K562 (cell line): ENCODE measurements at regions not wholly inside any gene's neighbourhood (a gene's known extent, or its start where the extent isn't known, plus 50 kb on each side); places are given as distances from the start of the nearest gene placed in this dataset.

Experiments
- ATAC-seq: fragments of 200-7000 bp; cut with Tn5 transposase; 3 replicates; pipeline ENCODE4 v1.9.1; 2020; ENCODE audit warnings: moderate library complexity
- BruUV-seq: library from RNA; stranded (reverse); fragments of 400-500 nt; replicated peaks from 2 replicates; lab custom pipeline; 2021; lab: Mats Ljungman, UMichigan
- CTCF ChIA-PET: fragments of 300-600 bp; formaldehyde crosslinking; extraction: SDS; loops from one replicate; lab custom pipeline; 2021; ENCODE audit warnings: low intra/inter-chr PET ratio; lab: Yijun Ruan, JAX
- POLR2A ChIA-PET: fragments of 300-600, 350-650 bp; sonication (Branson Sonifier 250); formaldehyde crosslinking; extraction: SDS; loops from one replicate; lab custom pipeline; 2021; ENCODE audit warnings: antibody characterized with exemption, inconsistent platforms; lab: Yijun Ruan, JAX
- DNase-seq, 4 experiments: peaks; one replicate each; pipeline versions ENCODE4 v3.0.0 to v3.0.0-alpha.2; 2011 to 2018; ENCODE audit warnings: low spot score in 3 of 4, mixed read lengths in 3 of 4; ENCODE audit errors: extremely low read depth in 1 of 4
- FAIRE-seq: peaks from 2 replicates; lab custom pipeline; 2011; peaks lifted over from hg19 to GRCh38; lab: Jason Lieb, UNC
- H2AFZ ChIP-seq: 2 replicates; pipeline ENCODE4 v1.6.0; 2011; ENCODE audit warnings: low read depth, low read length, control low read depth, inconsistent platforms
- H3K27ac ChIP-seq: fragments of 200-600 bp; 3 replicates; pipeline ENCODE4 v1.8.0; 2011; ENCODE audit warnings: low read depth, mild to moderate bottlenecking, control low read depth, inconsistent platforms, low read length, moderate library complexity, mixed read lengths; ENCODE audit errors: extremely low read depth
- H3K27me3 ChIP-seq, 2 experiments: fragments of 300-600 bp in 1 of 2; 2 replicates in 1 of 2; 3 replicates in 1 of 2; pipeline versions ENCODE4 v1.6.0 to v1.8.0; 2011; ENCODE audit warnings: inconsistent platforms in 2 of 2, low read length in 2 of 2, mild to moderate bottlenecking in 1 of 2, mixed read lengths in 1 of 2, moderate library complexity in 1 of 2; ENCODE audit not compliant: control insufficient read depth in 2 of 2, insufficient read depth in 2 of 2
- H3K36me3 ChIP-seq: fragments of 300-600 bp; 3 replicates; pipeline ENCODE4 v1.8.0; 2011; ENCODE audit warnings: mild to moderate bottlenecking, low read length, inconsistent platforms; ENCODE audit not compliant: control insufficient read depth, insufficient read depth
- H3K4me1 ChIP-seq, 2 experiments: fragments of 200-600 bp in 1 of 2; replicated peaks in 1 of 2; 2 replicates in 1 of 2; 3 replicates in 1 of 2; pipeline versions ENCODE4 v1.5.1 to v1.8.0; 2011; ENCODE audit warnings: inconsistent platforms in 2 of 2, low read length in 2 of 2, mild to moderate bottlenecking in 1 of 2, mixed read lengths in 1 of 2, moderate library complexity in 1 of 2; ENCODE audit not compliant: control insufficient read depth in 2 of 2, insufficient read depth in 2 of 2
- H3K4me2 ChIP-seq: 2 replicates; pipeline ENCODE4 v1.6.1; 2011; ENCODE audit warnings: low read length, control low read depth, inconsistent platforms, mixed read lengths; ENCODE audit not compliant: insufficient read depth
- H3K4me3 ChIP-seq: fragments of 200-600 bp; sonication (generic), shearing (Covaris generic); 2 replicates; pipeline ENCODE4 v1.5.1; 2016; ENCODE audit warnings: control low read depth, inconsistent platforms
- H3K79me2 ChIP-seq: fragments of 200-600 bp; 3 replicates; pipeline ENCODE4 v1.8.0; 2011; ENCODE audit warnings: low read length, inconsistent platforms; ENCODE audit not compliant: control insufficient read depth, insufficient read depth
- H3K9ac ChIP-seq, 2 experiments: 2 replicates each; pipeline versions ENCODE4 v1.6.0 to v1.6.1; 2011; ENCODE audit warnings: low read depth in 2 of 2, low read length in 2 of 2, control low read depth in 1 of 2, inconsistent platforms in 1 of 2, mild to moderate bottlenecking in 1 of 2, mixed read lengths in 1 of 2; ENCODE audit not compliant: insufficient read depth in 1 of 2
- H3K9me1 ChIP-seq: one replicate; pipeline ENCODE4 v1.6.0; 2011; ENCODE audit warnings: inconsistent platforms, mild to moderate bottlenecking, low read length, moderate library complexity; ENCODE audit not compliant: control insufficient read depth, insufficient read depth
- H3K9me3 ChIP-seq: replicated peaks from 2 replicates; pipeline ENCODE4 v1.5.1; 2011; ENCODE audit warnings: low read depth, low read length, inconsistent platforms; ENCODE audit not compliant: control insufficient read depth, insufficient read depth
- H4K20me1 ChIP-seq: replicated peaks from 2 replicates; pipeline ENCODE4 v1.6.1; 2011; ENCODE audit warnings: low read length, inconsistent platforms, mixed read lengths; ENCODE audit not compliant: control insufficient read depth, insufficient read depth
- BCL6 ChIP-seq: fragments of 250-450 bp; sonication (Bioruptor Pico); IDR thresholded peaks from 2 replicates; pipeline ENCODE4 v1.4.0; 2020
- FOXJ2 ChIP-seq: fragments of 200-800 bp; sonication (Bioruptor generic); IDR thresholded peaks from 2 replicates; pipeline ENCODE4 v1.6.1; 2016; ENCODE audit warnings: missing genetic modification characterization, missing compliant biosample characterization
- GATAD2A ChIP-seq: fragments of 450-650 bp; IDR thresholded peaks from 2 replicates; pipeline ENCODE4 v1.6.1; 2017
- GTF2F1 ChIP-seq: IDR thresholded peaks from 2 replicates; pipeline ENCODE4 v1.6.1; 2011; ENCODE audit warnings: low read depth, low read length, improper control_type of control experiment
- HIVEP1 ChIP-seq: fragments of 250-450 bp; sonication (Bioruptor Pico); IDR thresholded peaks from 2 replicates; pipeline ENCODE4 v1.4.0; 2020; ENCODE audit warnings: mild to moderate bottlenecking
- ILF3 ChIP-seq: fragments of 450-650 bp; IDR thresholded peaks from 2 replicates; pipeline ENCODE4 v1.6.1; 2018; ENCODE audit warnings: antibody characterized with exemption, mild to moderate bottlenecking, moderate library complexity, borderline replicate concordance
- KAT8 ChIP-seq: fragments of 450-650 bp; IDR thresholded peaks from 2 replicates; pipeline ENCODE4 v1.6.1; 2016; ENCODE audit warnings: low read depth, mild to moderate bottlenecking
- PTRF ChIP-seq: fragments of 450-650 bp; IDR thresholded peaks from 2 replicates; pipeline ENCODE4 v1.6.1; 2016; ENCODE audit warnings: mild to moderate bottlenecking, missing genetic modification characterization, missing compliant biosample characterization
- RBM17 ChIP-seq: fragments of 200-400 bp; formaldehyde crosslinking; IDR thresholded peaks from 2 replicates; pipeline ENCODE4 v1.6.1; 2017; ENCODE audit warnings: low read depth, mild to moderate bottlenecking, low read length, borderline replicate concordance
- SLC30A9 ChIP-seq: fragments of 250-450 bp; sonication (Bioruptor Pico); IDR thresholded peaks from 2 replicates; pipeline ENCODE4 v1.8.0; 2022; ENCODE audit warnings: mild to moderate bottlenecking, moderate library complexity
- SNIP1 ChIP-seq: fragments of 450-650 bp; IDR thresholded peaks from 2 replicates; pipeline ENCODE4 v1.7.1; 2017; ENCODE audit warnings: low read depth, mild to moderate bottlenecking
- ZC3H4 ChIP-seq: sonication (generic); formaldehyde crosslinking; IDR thresholded peaks from 2 replicates; pipeline ENCODE4 v1.9.0; 2021; ENCODE audit warnings: missing genetic modification reagents, borderline replicate concordance
- ZNF184 ChIP-seq: sonication (generic); formaldehyde crosslinking; IDR thresholded peaks from 2 replicates; pipeline ENCODE4 v1.5.0; 2020; ENCODE audit warnings: missing genetic modification reagents
- ZNF232 ChIP-seq: sonication (generic); formaldehyde crosslinking; IDR thresholded peaks from 2 replicates; pipeline ENCODE4 v1.8.0; 2022; ENCODE audit warnings: mild to moderate bottlenecking, missing genetic modification reagents
- WGBS: fragments of 100-300 bp; shearing (Covaris generic); methylation state at CpG from one replicate; pipeline ENCODE4 v1.1.6; 2016; ENCODE audit warnings: low coverage, mixed read lengths; ENCODE audit not compliant: insufficient coverage; ENCODE audit errors: missing lambda C conversion rate; 5-methylcytosine and 5-hydroxymethylcytosine counted together
- in situ Hi-C: fragments of 300-500 bp; cut with MboI; formaldehyde crosslinking; loops from 4 replicates; pipeline ENCODE4 v1.15.0; 2018; ENCODE audit warnings: inconsistent platforms, mixed read lengths
- intact Hi-C: fragments of 100-400 bp; cut with micrococcal nuclease; formaldehyde crosslinking; loops from 2 replicates; pipeline ENCODE4 v1.14.2; 2022
- TF ChIP-seq, protein P1 (sequence below): fragments of 250-450 bp; sonication (Bioruptor Pico); IDR thresholded peaks from 2 replicates; pipeline ENCODE4 v1.5.0; 2021
- TF ChIP-seq, protein P2 (sequence below): sonication (generic); formaldehyde crosslinking; IDR thresholded peaks from 2 replicates; pipeline ENCODE4 v1.8.1; 2023; ENCODE audit warnings: mild to moderate bottlenecking, missing genetic modification reagents
- TF ChIP-seq, protein P3 (sequence below): sonication (generic); formaldehyde crosslinking; IDR thresholded peaks from 2 replicates; pipeline ENCODE4 v1.8.1; 2023; ENCODE audit warnings: mild to moderate bottlenecking, missing genetic modification reagents
- TF ChIP-seq, protein P4 (sequence below): fragments of 450-650 bp; conservative IDR thresholded peaks from 2 replicates; pipeline ENCODE4 v1.6.1; 2016; ENCODE audit warnings: missing genetic modification characterization, low read depth, mild to moderate bottlenecking, control low read depth, missing compliant biosample characterization

DNA sequence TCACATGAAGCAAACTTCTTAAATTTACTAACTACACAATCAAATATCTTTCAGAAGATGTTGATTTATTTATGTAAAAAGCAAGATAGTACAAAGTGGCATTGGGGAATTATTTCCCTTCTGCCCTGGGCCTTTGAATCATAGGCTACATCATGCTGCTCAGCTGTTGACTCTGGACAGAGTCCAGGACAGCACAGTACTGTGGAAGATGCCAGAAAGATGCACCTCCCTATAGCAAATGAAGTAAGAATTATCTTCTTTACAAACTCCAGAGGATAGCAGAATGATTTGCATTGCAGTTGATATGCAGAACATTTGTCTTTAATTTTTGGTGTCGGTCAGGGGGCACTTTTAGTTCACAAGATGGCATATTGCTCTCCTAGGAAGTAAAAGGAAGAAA lies 1354.5 kb upstream of the ZEB2 start:
- H3K79me2 ChIP-seq = no peaks in the 10 kb centered on the region
- H3K4me1 ChIP-seq = no peaks in the 10 kb centered on the region
- H3K27ac ChIP-seq = no peak overlapping the region
- H3K9ac ChIP-seq = no peak overlapping the region
- 6% methylated on average over 1 of the region's 1 CpG for WGBS
- CTCF ChIA-PET = no interaction called here
- no peaks in the 10 kb centered on the region for H3K27me3 ChIP-seq
- no peaks in the 10 kb centered on the region for H3K36me3 ChIP-seq
- H3K4me3 ChIP-seq = no peak overlapping the region
- ATAC-seq = no peak
- no peak overlapping the region for H2AFZ ChIP-seq
- no peaks in the 10 kb centered on the region for H4K20me1 ChIP-seq
- intact Hi-C loops (no loop called here), in situ Hi-C loops (no loop called here)
- no TSS peak for BruUV-seq
- DNase-seq = no peak
- no peaks in the 10 kb centered on the region for H3K9me3 ChIP-seq
- no peaks in the 10 kb centered on the region for H3K9me1 ChIP-seq
- POLR2A ChIA-PET = no interaction called here
- H3K4me2 ChIP-seq = no peak overlapping the region
- no peak for FAIRE-seq
- TF ChIP-seq KAT8 (no peak), ZNF184 (CRISPR knock-in tag) (no peak), FOXJ2 (no peak), ILF3 (no peak), ZNF232 (CRISPR knock-in tag) (no peak), RBM17 (no peak), ZC3H4 (CRISPR knock-in tag) (no peak), HIVEP1 (CRISPR knock-in tag) (no peak), BCL6 (CRISPR knock-in tag) (no peak), GTF2F1 (no peak), PTRF (tag) (no peak), SLC30A9 (CRISPR knock-in tag) (no peak), SNIP1 (no peak), GATAD2A (no peak)
- TF ChIP-seq, protein P1, sequence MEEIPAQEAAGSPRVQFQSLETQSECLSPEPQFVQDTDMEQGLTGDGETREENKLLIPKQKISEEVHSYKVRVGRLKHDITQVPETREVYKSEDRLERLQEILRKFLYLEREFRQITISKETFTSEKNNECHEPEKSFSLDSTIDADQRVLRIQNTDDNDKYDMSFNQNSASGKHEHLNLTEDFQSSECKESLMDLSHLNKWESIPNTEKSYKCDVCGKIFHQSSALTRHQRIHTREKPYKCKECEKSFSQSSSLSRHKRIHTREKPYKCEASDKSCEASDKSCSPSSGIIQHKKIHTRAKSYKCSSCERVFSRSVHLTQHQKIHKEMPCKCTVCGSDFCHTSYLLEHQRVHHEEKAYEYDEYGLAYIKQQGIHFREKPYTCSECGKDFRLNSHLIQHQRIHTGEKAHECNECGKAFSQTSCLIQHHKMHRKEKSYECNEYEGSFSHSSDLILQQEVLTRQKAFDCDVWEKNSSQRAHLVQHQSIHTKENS (CRISPR knock-in tag) = no peak
- TF ChIP-seq, protein P2, sequence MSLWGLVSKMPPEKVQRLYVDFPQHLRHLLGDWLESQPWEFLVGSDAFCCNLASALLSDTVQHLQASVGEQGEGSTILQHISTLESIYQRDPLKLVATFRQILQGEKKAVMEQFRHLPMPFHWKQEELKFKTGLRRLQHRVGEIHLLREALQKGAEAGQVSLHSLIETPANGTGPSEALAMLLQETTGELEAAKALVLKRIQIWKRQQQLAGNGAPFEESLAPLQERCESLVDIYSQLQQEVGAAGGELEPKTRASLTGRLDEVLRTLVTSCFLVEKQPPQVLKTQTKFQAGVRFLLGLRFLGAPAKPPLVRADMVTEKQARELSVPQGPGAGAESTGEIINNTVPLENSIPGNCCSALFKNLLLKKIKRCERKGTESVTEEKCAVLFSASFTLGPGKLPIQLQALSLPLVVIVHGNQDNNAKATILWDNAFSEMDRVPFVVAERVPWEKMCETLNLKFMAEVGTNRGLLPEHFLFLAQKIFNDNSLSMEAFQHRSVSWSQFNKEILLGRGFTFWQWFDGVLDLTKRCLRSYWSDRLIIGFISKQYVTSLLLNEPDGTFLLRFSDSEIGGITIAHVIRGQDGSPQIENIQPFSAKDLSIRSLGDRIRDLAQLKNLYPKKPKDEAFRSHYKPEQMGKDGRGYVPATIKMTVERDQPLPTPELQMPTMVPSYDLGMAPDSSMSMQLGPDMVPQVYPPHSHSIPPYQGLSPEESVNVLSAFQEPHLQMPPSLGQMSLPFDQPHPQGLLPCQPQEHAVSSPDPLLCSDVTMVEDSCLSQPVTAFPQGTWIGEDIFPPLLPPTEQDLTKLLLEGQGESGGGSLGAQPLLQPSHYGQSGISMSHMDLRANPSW = no peak
- TF ChIP-seq, protein P3, sequence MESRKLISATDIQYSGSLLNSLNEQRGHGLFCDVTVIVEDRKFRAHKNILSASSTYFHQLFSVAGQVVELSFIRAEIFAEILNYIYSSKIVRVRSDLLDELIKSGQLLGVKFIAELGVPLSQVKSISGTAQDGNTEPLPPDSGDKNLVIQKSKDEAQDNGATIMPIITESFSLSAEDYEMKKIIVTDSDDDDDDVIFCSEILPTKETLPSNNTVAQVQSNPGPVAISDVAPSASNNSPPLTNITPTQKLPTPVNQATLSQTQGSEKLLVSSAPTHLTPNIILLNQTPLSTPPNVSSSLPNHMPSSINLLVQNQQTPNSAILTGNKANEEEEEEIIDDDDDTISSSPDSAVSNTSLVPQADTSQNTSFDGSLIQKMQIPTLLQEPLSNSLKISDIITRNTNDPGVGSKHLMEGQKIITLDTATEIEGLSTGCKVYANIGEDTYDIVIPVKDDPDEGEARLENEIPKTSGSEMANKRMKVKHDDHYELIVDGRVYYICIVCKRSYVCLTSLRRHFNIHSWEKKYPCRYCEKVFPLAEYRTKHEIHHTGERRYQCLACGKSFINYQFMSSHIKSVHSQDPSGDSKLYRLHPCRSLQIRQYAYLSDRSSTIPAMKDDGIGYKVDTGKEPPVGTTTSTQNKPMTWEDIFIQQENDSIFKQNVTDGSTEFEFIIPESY (CRISPR knock-in tag) = no peak
- TF ChIP-seq, protein P4, sequence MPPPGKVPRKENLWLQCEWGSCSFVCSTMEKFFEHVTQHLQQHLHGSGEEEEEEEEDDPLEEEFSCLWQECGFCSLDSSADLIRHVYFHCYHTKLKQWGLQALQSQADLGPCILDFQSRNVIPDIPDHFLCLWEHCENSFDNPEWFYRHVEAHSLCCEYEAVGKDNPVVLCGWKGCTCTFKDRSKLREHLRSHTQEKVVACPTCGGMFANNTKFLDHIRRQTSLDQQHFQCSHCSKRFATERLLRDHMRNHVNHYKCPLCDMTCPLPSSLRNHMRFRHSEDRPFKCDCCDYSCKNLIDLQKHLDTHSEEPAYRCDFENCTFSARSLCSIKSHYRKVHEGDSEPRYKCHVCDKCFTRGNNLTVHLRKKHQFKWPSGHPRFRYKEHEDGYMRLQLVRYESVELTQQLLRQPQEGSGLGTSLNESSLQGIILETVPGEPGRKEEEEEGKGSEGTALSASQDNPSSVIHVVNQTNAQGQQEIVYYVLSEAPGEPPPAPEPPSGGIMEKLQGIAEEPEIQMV = no peak
